ENCODE measurements at regions not wholly inside any gene's neighbourhood (a gene's known extent, or its start where the extent isn't known, plus 50 kb on each side); places are given as distances from the start of the nearest gene placed in this dataset.

GRCh38 chr17:79538291-79538690 is 72.6 kb downstream of the RBFOX3 start:
- TF ChIP-seq CTCF (IDR thresholded peaks at IDR 0.05) = no peak
- TF ChIP-seq POLR2A (IDR thresholded peaks at IDR 0.05; ENCODE audit: low read length) = no peak
- TF ChIP-seq CHD4 (IDR thresholded peaks at IDR 0.05; ENCODE audit: borderline replicate concordance) = no peak
- TF ChIP-seq ESRRA (IDR thresholded peaks at IDR 0.05; ENCODE audit: borderline replicate concordance, low read length) = no peak
- no peak for TF ChIP-seq REST (IDR thresholded peaks at IDR 0.05)
- no peak for TF ChIP-seq USF2 (IDR thresholded peaks at IDR 0.05)

All from A549 (cell line).